ENCODE measurements at regions not wholly inside any gene's neighbourhood (a gene's known extent, or its start where the extent isn't known, plus 50 kb on each side); places are given as distances from the start of the nearest gene placed in this dataset.

GRCh38 chr13:72303941-72304746 is 423.3 kb downstream of the MZT1 start:
- Histone ChIP-seq H3K4me1 (no peaks in the 10 kb centered on the region), H3K4me3 (no peak overlapping the region), H3K9me3 (no peaks in the 10 kb centered on the region), H3K27me3 (no peaks in the 10 kb centered on the region), H3K27ac (no peak overlapping the region), H3K36me3 (no peaks in the 10 kb centered on the region)
- TF ChIP-seq EP300 (IDR thresholded peaks at IDR 0.05) = no peak
- no peak for TF ChIP-seq CTCF (IDR thresholded peaks at IDR 0.05)
- no peak for TF ChIP-seq POLR2AphosphoS5 (IDR thresholded peaks at IDR 0.05)
- TF ChIP-seq POLR2A (IDR thresholded peaks at IDR 0.05) = no peak
- intact Hi-C loops (cut with DNase I) = no loop called here
- DNase-seq = no peak
- WGBS, 2 donors = 67 to 78% methylated on average over 7 of the region's 7 CpGs

- intact Hi-C loops (cut with DNase I) = no loop called here
- H3K4me3 ChIP-seq = no peak overlapping the region
- DNase-seq = no peak
- H3K4me1 ChIP-seq = no peaks in the 10 kb centered on the region
- TF ChIP-seq CTCF (IDR thresholded peaks at IDR 0.05) = no peak
- no peak for TF ChIP-seq POLR2AphosphoS5 (IDR thresholded peaks at IDR 0.05)
- no peak for TF ChIP-seq EP300 (IDR thresholded peaks at IDR 0.05)
- TF ChIP-seq POLR2A (IDR thresholded peaks at IDR 0.05) = no peak
- WGBS, 2 donors = 82 to 85% methylated on average over 3 of the region's 3 CpGs
- H3K9me3 ChIP-seq = no peaks in the 10 kb centered on the region
- H3K27ac ChIP-seq = no peak overlapping the region
- no peaks in the 10 kb centered on the region for H3K36me3 ChIP-seq
- no peaks in the 10 kb centered on the region for H3K27me3 ChIP-seq
Observed at GRCh38 chr13:72296246-72296645, 429.2 kb upstream of the DACH1 start.

- TF ChIP-seq CTCF (IDR thresholded peaks at IDR 0.05) = no peak
- TF ChIP-seq POLR2A (IDR thresholded peaks at IDR 0.05) = no peak
- TF ChIP-seq EP300 (IDR thresholded peaks at IDR 0.05) = no peak
- TF ChIP-seq POLR2AphosphoS5 (IDR thresholded peaks at IDR 0.05) = no peak
Observed at GRCh38 chr13:72295153-72295552, 428.1 kb upstream of the DACH1 start.

GRCh38 chr13:72293206-72293605 is 426.2 kb upstream of the DACH1 start:
- H3K27ac ChIP-seq = no peak overlapping the region
- intact Hi-C loops (cut with DNase I) = no loop called here
- peaks cover 0 to 3% (median under 1%) of the 10 kb centered on the region in 4 donors for H3K9me3 ChIP-seq
- no peaks in the 10 kb centered on the region for H3K27me3 ChIP-seq
- no peak for TF ChIP-seq POLR2A (IDR thresholded peaks at IDR 0.05)
- TF ChIP-seq CTCF (IDR thresholded peaks at IDR 0.05) = no peak
- no peak for TF ChIP-seq POLR2AphosphoS5 (IDR thresholded peaks at IDR 0.05)
- TF ChIP-seq EP300 (IDR thresholded peaks at IDR 0.05) = no peak
- no peak overlapping the region for H3K4me3 ChIP-seq
- H3K4me1 ChIP-seq = no peaks in the 10 kb centered on the region
- H3K36me3 ChIP-seq = no peaks in the 10 kb centered on the region
- DNase-seq = no peak
- WGBS, 2 donors = 94 to 97% methylated on average over 1 of the region's 1 CpG

More at GRCh38 chr13:72295153-72295552, 428.1 kb upstream of the DACH1 start:
- 63 to 77% methylated on average over 2 of the region's 2 CpGs for WGBS, 2 donors
- DNase-seq = no peak
- Histone ChIP-seq H3K4me3 (no peak overlapping the region), H3K27me3 (no peaks in the 10 kb centered on the region), H3K4me1 (no peaks in the 10 kb centered on the region), H3K27ac (no peak overlapping the region), H3K9me3 (no peaks in the 10 kb centered on the region), H3K36me3 (no peaks in the 10 kb centered on the region)
- intact Hi-C loops (cut with DNase I) = no loop called here

Data from sigmoid colon (tissue), 6 donors.